ENCODE measurements at regions not wholly inside any gene's neighbourhood (a gene's known extent, or its start where the extent isn't known, plus 50 kb on each side); places are given as distances from the start of the nearest gene placed in this dataset.

DNA sequence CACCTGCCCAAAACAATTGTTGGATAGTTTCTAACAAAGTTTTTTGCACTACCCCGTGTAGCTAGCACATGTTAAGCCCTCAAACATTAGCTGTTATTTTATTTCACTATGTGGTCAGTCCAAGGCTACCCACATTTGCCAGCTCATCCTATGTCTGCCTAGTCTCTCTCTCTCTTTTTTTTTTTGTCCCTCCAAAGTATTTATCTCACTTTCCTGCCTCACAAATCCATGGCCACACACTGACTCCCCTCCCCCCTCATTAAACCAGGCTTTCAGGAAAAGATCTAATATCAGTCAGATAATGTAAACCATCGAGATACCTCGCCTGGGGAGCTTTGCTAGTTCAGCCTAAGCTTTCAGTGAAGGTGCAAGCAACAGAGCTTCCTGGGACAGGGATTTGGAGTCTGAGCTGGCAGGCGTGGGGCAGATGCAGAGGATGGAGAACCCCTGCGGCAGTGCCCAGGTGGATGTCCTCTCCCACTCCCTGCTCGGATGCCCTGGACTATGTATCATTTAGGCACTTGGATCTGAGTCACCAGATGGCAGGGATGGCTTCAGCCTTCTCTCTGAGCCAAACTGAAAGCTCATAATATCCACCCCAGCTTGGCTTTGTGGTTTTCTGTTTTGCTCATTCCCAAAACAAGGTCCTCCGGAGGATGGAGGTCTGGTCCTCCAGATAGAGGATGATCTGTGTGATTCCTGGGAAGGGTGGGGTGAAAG is 73.7 kb upstream of the FOXF1 start:
- H3K27me3 ChIP-seq: no peaks in the 10 kb centered on the region
- no peaks in the 10 kb centered on the region for H3K9me3 ChIP-seq
- H3K27ac ChIP-seq: no peak overlapping the region
- peaks cover 0 to 33% (median 22%) of the 10 kb centered on the region in 4 donors for H3K4me1 ChIP-seq
- no peak overlapping the region for H3K4me3 ChIP-seq
- 70 to 78% methylated on average over 7 of the region's 7 CpGs for WGBS, 2 donors
- no peak for TF ChIP-seq POLR2AphosphoS5 (IDR thresholded peaks at IDR 0.05)
- TF ChIP-seq, protein P1, sequence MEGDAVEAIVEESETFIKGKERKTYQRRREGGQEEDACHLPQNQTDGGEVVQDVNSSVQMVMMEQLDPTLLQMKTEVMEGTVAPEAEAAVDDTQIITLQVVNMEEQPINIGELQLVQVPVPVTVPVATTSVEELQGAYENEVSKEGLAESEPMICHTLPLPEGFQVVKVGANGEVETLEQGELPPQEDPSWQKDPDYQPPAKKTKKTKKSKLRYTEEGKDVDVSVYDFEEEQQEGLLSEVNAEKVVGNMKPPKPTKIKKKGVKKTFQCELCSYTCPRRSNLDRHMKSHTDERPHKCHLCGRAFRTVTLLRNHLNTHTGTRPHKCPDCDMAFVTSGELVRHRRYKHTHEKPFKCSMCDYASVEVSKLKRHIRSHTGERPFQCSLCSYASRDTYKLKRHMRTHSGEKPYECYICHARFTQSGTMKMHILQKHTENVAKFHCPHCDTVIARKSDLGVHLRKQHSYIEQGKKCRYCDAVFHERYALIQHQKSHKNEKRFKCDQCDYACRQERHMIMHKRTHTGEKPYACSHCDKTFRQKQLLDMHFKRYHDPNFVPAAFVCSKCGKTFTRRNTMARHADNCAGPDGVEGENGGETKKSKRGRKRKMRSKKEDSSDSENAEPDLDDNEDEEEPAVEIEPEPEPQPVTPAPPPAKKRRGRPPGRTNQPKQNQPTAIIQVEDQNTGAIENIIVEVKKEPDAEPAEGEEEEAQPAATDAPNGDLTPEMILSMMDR (IDR thresholded peaks at IDR 0.05): no peak
- no peak for TF ChIP-seq POLR2A (IDR thresholded peaks at IDR 0.05)
- no peak for TF ChIP-seq EP300 (IDR thresholded peaks at IDR 0.05)
- no peak for DNase-seq
- no peaks in the 10 kb centered on the region for H3K36me3 ChIP-seq
- intact Hi-C loops (cut with DNase I): no loop called here

DNA sequence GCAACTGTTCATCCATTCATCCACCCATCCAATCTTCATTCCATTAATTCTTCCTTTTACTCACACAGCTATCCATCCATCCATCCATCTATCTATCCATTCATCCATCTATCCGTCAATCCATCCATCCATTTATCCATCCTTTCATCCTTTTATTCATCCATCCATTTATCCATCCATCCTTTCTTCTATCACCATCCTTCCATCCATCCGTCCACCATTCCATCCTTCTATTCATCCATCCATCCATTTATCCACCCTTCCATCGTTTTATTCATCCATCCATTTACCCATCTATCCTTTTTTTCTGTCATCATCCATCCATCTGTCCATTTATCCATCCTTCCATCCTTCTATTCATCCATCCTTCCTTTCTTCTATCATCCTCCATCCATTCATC is 73.0 kb upstream of the FOXF1 start:
- no peak overlapping the region for H3K4me3 ChIP-seq
- H3K4me1 ChIP-seq: peaks cover 0 to 29% (median 17%) of the 10 kb centered on the region in 4 donors
- H3K36me3 ChIP-seq: no peaks in the 10 kb centered on the region
- H3K9me3 ChIP-seq: no peaks in the 10 kb centered on the region
- no peaks in the 10 kb centered on the region for H3K27me3 ChIP-seq
- DNase-seq: no peak
- 72 to 83% methylated on average over 3 of the region's 3 CpGs for WGBS, 2 donors
- H3K27ac ChIP-seq: no peak overlapping the region
- intact Hi-C loops (cut with DNase I): no loop called here
- TF ChIP-seq EP300 (IDR thresholded peaks at IDR 0.05) (no peak), POLR2AphosphoS5 (IDR thresholded peaks at IDR 0.05) (no peak), POLR2A (IDR thresholded peaks at IDR 0.05) (no peak)
- TF ChIP-seq, protein P1 (IDR thresholded peaks at IDR 0.05): no peak

DNA sequence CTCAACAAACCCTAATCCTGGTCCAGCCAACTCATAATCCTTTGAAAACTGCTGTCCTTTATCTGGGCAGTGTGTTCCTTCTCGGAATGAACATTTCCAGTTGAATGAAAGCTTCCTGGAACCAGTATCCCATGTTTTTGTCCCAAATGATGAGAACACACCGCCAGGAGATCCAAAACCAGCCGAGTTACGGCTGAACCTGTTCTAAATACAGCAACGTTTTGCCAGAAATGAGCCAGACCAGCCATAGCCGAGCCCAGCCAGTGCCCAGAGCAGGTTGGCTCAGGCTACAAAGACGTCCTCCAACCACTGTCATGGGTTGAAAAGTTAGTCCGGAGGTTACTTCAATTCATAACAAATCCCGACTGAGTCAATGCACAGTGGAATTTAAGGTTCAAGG is 67.6 kb upstream of the FOXF1 start:
- intact Hi-C loops (cut with DNase I): no loop called here
- 72 to 81% methylated on average over 9 of the region's 9 CpGs for WGBS, 2 donors
- no peak overlapping the region for H3K4me3 ChIP-seq
- H3K27me3 ChIP-seq: no peaks in the 10 kb centered on the region
- peak overlapping the region; percentile 56 to 76 (median 69) for H3K27ac ChIP-seq
- peaks cover 0 to 28% (median 22%) of the 10 kb centered on the region in 4 donors for H3K4me1 ChIP-seq
- TF ChIP-seq POLR2A (IDR thresholded peaks at IDR 0.05) (no peak), POLR2AphosphoS5 (IDR thresholded peaks at IDR 0.05) (peak in 2 of 4 donors; percentile 46 to 47), EP300 (IDR thresholded peaks at IDR 0.05) (peak in 2 of 4 donors; percentile 30 to 48)
- TF ChIP-seq, protein P1 (IDR thresholded peaks at IDR 0.05): no peak
- no peaks in the 10 kb centered on the region for H3K36me3 ChIP-seq
- DNase-seq: peak; percentile 83
- H3K9me3 ChIP-seq: no peaks in the 10 kb centered on the region

DNA sequence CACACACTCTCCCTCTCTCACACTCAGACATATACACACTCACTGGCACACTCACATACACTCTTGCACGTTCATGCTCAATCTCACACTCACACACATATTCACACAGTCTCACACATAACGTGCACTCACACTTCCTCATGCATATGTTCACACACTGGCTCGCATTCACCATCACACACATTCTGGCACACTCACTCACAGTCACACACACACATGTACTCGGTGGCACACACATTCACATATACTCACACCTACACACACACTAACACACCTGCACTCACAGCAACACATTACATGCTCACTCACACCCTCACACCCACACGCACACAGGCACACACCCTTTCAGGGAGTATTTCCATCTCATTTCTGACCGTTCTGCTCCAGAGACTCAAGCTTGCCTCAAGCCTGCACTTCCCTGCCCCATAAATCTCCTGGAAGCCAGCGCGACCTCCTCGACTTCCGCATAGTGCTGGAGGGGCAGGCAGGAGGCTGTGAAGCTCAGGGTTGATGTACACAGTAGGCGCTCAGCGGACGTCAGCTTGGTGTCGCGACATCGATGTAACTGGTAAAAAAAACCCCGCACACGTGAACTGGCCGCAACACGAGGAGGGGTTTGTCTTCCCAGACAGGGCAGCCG is 66.7 kb upstream of the FOXF1 start:
- intact Hi-C loops (cut with DNase I): no loop called here
- no peak overlapping the region for H3K4me3 ChIP-seq
- WGBS, 2 donors: 35 to 41% methylated on average over 21 of the region's 21 CpGs
- DNase-seq: no peak
- no peak for TF ChIP-seq POLR2A (IDR thresholded peaks at IDR 0.05)
- TF ChIP-seq, protein P1 (IDR thresholded peaks at IDR 0.05): no peak
- TF ChIP-seq POLR2AphosphoS5 (IDR thresholded peaks at IDR 0.05): no peak
- no peak for TF ChIP-seq EP300 (IDR thresholded peaks at IDR 0.05)
- H3K36me3 ChIP-seq: no peaks in the 10 kb centered on the region
- H3K4me1 ChIP-seq: peaks cover 0 to 34% (median 22%) of the 10 kb centered on the region in 4 donors
- H3K27me3 ChIP-seq: no peaks in the 10 kb centered on the region
- H3K27ac ChIP-seq: peak overlapping the region in 2 of 4 donors; percentile 72 to 76
- no peaks in the 10 kb centered on the region for H3K9me3 ChIP-seq

Data from sigmoid colon (tissue), 6 donors.